DOHH2 (cell line): ENCODE measurements at regions not wholly inside any gene's neighbourhood (a gene's known extent, or its start where the extent isn't known, plus 50 kb on each side); places are given as distances from the start of the nearest gene placed in this dataset.

Experiments
- EZH2phosphoT487 ChIP-seq: fragments of 200-600 bp; sonication (generic); IDR thresholded peaks from 2 replicates; pipeline ENCODE4 v1.6.1; 2017; ENCODE audit warnings: borderline replicate concordance, mild to moderate bottlenecking, antibody characterized with exemption, low read length, moderate library complexity, mixed read lengths
- TF ChIP-seq, protein P1 (sequence below): fragments of 200-600 bp; sonication (generic); IDR thresholded peaks from one replicate; pipeline ENCODE4 v1.5.1; 2014; ENCODE audit warnings: antibody characterized with exemption, mild to moderate bottlenecking, low read depth, low read length; ENCODE audit not compliant: poor library complexity, severe bottlenecking

DNA sequence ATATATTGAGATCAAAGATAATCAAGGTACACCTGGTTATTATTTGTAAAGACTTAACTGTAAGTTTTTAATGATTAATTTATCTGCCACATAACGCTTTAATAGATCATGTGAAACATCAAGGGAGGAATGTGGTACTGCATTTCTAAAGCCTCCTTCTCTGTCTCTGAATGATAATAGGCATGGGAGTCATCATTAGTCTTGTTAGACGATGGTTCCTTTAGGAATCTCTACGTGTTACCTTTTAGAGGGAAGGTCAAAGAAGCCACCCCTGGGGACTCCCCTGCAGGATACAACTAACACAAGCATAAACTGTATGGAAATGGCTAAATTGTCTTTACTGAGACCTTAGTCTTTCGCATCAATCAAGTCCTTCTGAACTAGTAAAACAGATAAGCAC lies 173.6 kb upstream of the MCHR2 start:
- TF ChIP-seq, protein P1, sequence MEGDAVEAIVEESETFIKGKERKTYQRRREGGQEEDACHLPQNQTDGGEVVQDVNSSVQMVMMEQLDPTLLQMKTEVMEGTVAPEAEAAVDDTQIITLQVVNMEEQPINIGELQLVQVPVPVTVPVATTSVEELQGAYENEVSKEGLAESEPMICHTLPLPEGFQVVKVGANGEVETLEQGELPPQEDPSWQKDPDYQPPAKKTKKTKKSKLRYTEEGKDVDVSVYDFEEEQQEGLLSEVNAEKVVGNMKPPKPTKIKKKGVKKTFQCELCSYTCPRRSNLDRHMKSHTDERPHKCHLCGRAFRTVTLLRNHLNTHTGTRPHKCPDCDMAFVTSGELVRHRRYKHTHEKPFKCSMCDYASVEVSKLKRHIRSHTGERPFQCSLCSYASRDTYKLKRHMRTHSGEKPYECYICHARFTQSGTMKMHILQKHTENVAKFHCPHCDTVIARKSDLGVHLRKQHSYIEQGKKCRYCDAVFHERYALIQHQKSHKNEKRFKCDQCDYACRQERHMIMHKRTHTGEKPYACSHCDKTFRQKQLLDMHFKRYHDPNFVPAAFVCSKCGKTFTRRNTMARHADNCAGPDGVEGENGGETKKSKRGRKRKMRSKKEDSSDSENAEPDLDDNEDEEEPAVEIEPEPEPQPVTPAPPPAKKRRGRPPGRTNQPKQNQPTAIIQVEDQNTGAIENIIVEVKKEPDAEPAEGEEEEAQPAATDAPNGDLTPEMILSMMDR: no peak
- TF ChIP-seq EZH2phosphoT487: no peak
